Islet precursor cell (in vitro differentiated cells): ENCODE measurements at regions not wholly inside any gene's neighbourhood (a gene's known extent, or its start where the extent isn't known, plus 50 kb on each side); places are given as distances from the start of the nearest gene placed in this dataset.

Experiments
- DNase-seq: peaks from one replicate; pipeline ENCODE4 v3.0.0-alpha.2; 2018

- no peak for DNase-seq
Measured at GRCh38 chr14:65286443-65286842, 126.1 kb upstream of the FUT8 start.

GRCh38 chr14:65287264-65288131, 125.0 kb upstream of the FUT8 start:
- DNase-seq = peak; percentile 60

GRCh38 chr14:65290830-65291229, 121.7 kb upstream of the FUT8 start:
- DNase-seq = no peak

- DNase-seq = no peak
Measured at GRCh38 chr14:65291531-65291930, 121.0 kb upstream of the FUT8 start.

GRCh38 chr14:65294816-65295215, 117.7 kb upstream of the FUT8 start:
- DNase-seq = no peak

GRCh38 chr14:65296402-65296801, 116.1 kb upstream of the FUT8 start:
- no peak for DNase-seq

GRCh38 chr14:65296876-65297275, 115.7 kb upstream of the FUT8 start:
- DNase-seq = no peak

- DNase-seq = no peak
Measured at GRCh38 chr14:65297744-65298143, 114.8 kb upstream of the FUT8 start.

- DNase-seq = no peak
Measured at GRCh38 chr14:65299826-65300225, 112.7 kb upstream of the FUT8 start.

- DNase-seq = no peak
Measured at GRCh38 chr14:65301862-65302539, 110.5 kb upstream of the FUT8 start.

GRCh38 chr14:65302571-65303189, 109.8 kb upstream of the FUT8 start:
- no peak for DNase-seq

- DNase-seq = no peak
Measured at GRCh38 chr14:65303190-65303898, 109.2 kb upstream of the FUT8 start.

- no peak for DNase-seq
Measured at GRCh38 chr14:65303899-65304222, 108.7 kb upstream of the FUT8 start.

GRCh38 chr14:65304239-65304638, 108.3 kb upstream of the FUT8 start:
- no peak for DNase-seq

GRCh38 chr14:65304963-65305362, 107.6 kb upstream of the FUT8 start:
- no peak for DNase-seq

GRCh38 chr14:65308536-65308935, 104.0 kb upstream of the FUT8 start:
- no peak for DNase-seq

- DNase-seq = no peak
Measured at GRCh38 chr14:65310568-65310967, 102.0 kb upstream of the FUT8 start.

- no peak for DNase-seq
Measured at GRCh38 chr14:65312859-65313258, 99.7 kb upstream of the FUT8 start.

- no peak for DNase-seq
Measured at GRCh38 chr14:65318636-65319506, 93.7 kb upstream of the FUT8 start.

GRCh38 chr14:65320661-65321308, 91.7 kb upstream of the FUT8 start:
- no peak for DNase-seq

GRCh38 chr14:65321370-65321875, 91.1 kb upstream of the FUT8 start:
- DNase-seq = peak; percentile 63

- no peak for DNase-seq
Measured at GRCh38 chr14:65329481-65329880, 83.0 kb upstream of the FUT8 start.
